CD4-positive, alpha-beta T cell (primary cell): ENCODE measurements at regions not wholly inside any gene's neighbourhood (a gene's known extent, or its start where the extent isn't known, plus 50 kb on each side); places are given as distances from the start of the nearest gene placed in this dataset.

Experiments
- ATAC-seq: fragments of 200-7000 bp; cut with Tn5 transposase; one replicate; pipeline ENCODE4 v1.10.0; 2022; ENCODE audit warnings: mild to moderate bottlenecking; ENCODE audit not compliant: poor library complexity
- CTCF ChIA-PET: fragments of 350-600 bp; sonication (Branson Sonifier 250); formaldehyde crosslinking; loops from one replicate; lab custom pipeline; 2021; ENCODE audit warnings: antibody characterized with exemption, inconsistent platforms; lab: Charles Lee
- POLR2A ChIA-PET: fragments of 350-600 bp; sonication (Branson Sonifier 250); formaldehyde crosslinking; loops from one replicate; lab custom pipeline; 2021; ENCODE audit warnings: antibody characterized with exemption, inconsistent platforms; lab: Charles Lee
- DNase-seq, 14 experiments: peaks; one replicate each; pipeline ENCODE4 v3.0.0-alpha.2; 2013 to 2020; ENCODE audit warnings: mixed read lengths in 2 of 14
- H3K27ac ChIP-seq, 2 donors: one replicate each; pipeline versions ENCODE4 v1.5.1 to v1.7.0; 2013; ENCODE audit warnings: low read length in 2 of 2, low read depth in 1 of 2, mild to moderate bottlenecking in 1 of 2
- H3K27me3 ChIP-seq, 2 experiments: 1 replicate in 1 of 2; 2 replicates in 1 of 2; pipeline versions ENCODE4 v1.6.1 to v1.7.0; 2013; ENCODE audit warnings: low read length in 2 of 2, control low read depth in 1 of 2, mild to moderate bottlenecking in 1 of 2, moderate library complexity in 1 of 2; ENCODE audit not compliant: insufficient read depth in 2 of 2, control insufficient read depth in 1 of 2
- H3K36me3 ChIP-seq: one replicate; pipeline ENCODE4 v1.6.1; 2013; ENCODE audit warnings: low read length, control low read depth; ENCODE audit not compliant: insufficient read depth
- H3K4me1 ChIP-seq: one replicate; pipeline ENCODE4 v1.6.1; 2013; ENCODE audit warnings: low read length, control low read depth; ENCODE audit not compliant: insufficient read depth
- H3K4me3 ChIP-seq: one replicate; pipeline ENCODE4 v1.5.1; 2013; ENCODE audit warnings: mild to moderate bottlenecking, low read length, moderate library complexity
- H3K9me3 ChIP-seq, 2 experiments: 1 replicate in 1 of 2; 2 replicates in 1 of 2; pipeline versions ENCODE4 v1.6.1 to v1.7.0; 2013; ENCODE audit warnings: low read length in 2 of 2, mild to moderate bottlenecking in 2 of 2, control low read depth in 1 of 2, moderate library complexity in 1 of 2; ENCODE audit not compliant: control insufficient read depth in 1 of 2, insufficient read depth in 1 of 2
- H3K27ac Mint-ChIP-seq: one replicate; pipeline ENCODE4 v1.8.0; 2020; ENCODE audit warnings: mixed read lengths
- H3K27me3 Mint-ChIP-seq: one replicate; pipeline ENCODE4 v1.8.0; 2021; ENCODE audit warnings: mixed read lengths
- H3K36me3 Mint-ChIP-seq: one replicate; pipeline ENCODE4 v1.8.0; 2021; ENCODE audit warnings: low read depth, mixed read lengths
- H3K4me1 Mint-ChIP-seq: one replicate; pipeline ENCODE4 v1.8.0; 2021; ENCODE audit warnings: low read depth, mixed read lengths
- H3K4me3 Mint-ChIP-seq: one replicate; pipeline ENCODE4 v1.8.0; 2020; ENCODE audit warnings: mild to moderate bottlenecking, mixed read lengths
- H3K9me3 Mint-ChIP-seq: one replicate; pipeline ENCODE4 v1.8.0; 2020; ENCODE audit warnings: mixed read lengths
- intact Hi-C, 2 experiments: fragments of 100-400 bp; cut with DNase I in 1 of 2; cut with micrococcal nuclease in 1 of 2; formaldehyde crosslinking; loops; one replicate each; pipeline versions ENCODE4 v1.15.1 to v1.9.0; 2023 to 2025; cut with DNase I, micrococcal nuclease
- TF ChIP-seq, protein P1 (sequence below): fragments of 200-600 bp; IDR thresholded peaks from one replicate; pipeline ENCODE4 v1.8.0; 2022; ENCODE audit warnings: antibody characterized with exemption, mild to moderate bottlenecking

GRCh38 chr14:44287858-44288257, 219.2 kb downstream of the FSCB start:
- Mint-ChIP-seq H3K4me1 (no peaks in the 10 kb centered on the region), H3K27me3 (no peaks in the 10 kb centered on the region), H3K4me3 (no peak overlapping the region), H3K36me3 (no peaks in the 10 kb centered on the region), H3K9me3 (no peaks in the 10 kb centered on the region), H3K27ac (no peak overlapping the region)
- ChIA-PET CTCF (no interaction called here), POLR2A (no interaction called here)
- no peaks in the 10 kb centered on the region for H3K9me3 ChIP-seq
- TF ChIP-seq, protein P1, sequence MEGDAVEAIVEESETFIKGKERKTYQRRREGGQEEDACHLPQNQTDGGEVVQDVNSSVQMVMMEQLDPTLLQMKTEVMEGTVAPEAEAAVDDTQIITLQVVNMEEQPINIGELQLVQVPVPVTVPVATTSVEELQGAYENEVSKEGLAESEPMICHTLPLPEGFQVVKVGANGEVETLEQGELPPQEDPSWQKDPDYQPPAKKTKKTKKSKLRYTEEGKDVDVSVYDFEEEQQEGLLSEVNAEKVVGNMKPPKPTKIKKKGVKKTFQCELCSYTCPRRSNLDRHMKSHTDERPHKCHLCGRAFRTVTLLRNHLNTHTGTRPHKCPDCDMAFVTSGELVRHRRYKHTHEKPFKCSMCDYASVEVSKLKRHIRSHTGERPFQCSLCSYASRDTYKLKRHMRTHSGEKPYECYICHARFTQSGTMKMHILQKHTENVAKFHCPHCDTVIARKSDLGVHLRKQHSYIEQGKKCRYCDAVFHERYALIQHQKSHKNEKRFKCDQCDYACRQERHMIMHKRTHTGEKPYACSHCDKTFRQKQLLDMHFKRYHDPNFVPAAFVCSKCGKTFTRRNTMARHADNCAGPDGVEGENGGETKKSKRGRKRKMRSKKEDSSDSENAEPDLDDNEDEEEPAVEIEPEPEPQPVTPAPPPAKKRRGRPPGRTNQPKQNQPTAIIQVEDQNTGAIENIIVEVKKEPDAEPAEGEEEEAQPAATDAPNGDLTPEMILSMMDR, result no peak
- no peak overlapping the region for H3K27ac ChIP-seq
- DNase-seq, result no peak
- intact Hi-C loops, result no loop called here
- no peaks in the 10 kb centered on the region for H3K4me1 ChIP-seq
- no peak for ATAC-seq
- H3K36me3 ChIP-seq, result no peaks in the 10 kb centered on the region
- no peaks in the 10 kb centered on the region for H3K27me3 ChIP-seq
- no peak overlapping the region for H3K4me3 ChIP-seq

DNA sequence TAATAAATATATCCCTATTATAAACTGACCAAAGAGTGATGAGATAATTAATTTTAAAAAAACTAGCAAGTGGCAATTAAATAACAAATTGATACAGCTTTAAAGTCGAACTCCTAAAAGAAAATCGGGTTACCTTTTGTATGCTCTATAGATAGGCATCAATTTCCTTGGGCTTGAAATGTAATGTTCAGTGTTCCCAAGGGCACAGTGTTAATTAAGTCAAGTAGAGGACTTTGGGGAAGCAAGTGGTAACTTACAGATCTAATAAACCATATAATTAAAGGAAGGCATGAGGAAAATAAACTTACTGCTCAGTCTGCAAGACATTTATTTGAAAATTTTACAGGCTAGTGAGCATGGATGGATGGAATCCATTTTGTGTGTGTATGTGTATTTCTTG, 220.9 kb downstream of the FSCB start:
- Mint-ChIP-seq H3K36me3 (no peaks in the 10 kb centered on the region), H3K9me3 (no peaks in the 10 kb centered on the region), H3K4me3 (no peak overlapping the region), H3K27me3 (no peaks in the 10 kb centered on the region), H3K27ac (no peak overlapping the region), H3K4me1 (no peaks in the 10 kb centered on the region)
- H3K27me3 ChIP-seq, result no peaks in the 10 kb centered on the region
- DNase-seq, result no peak
- intact Hi-C loops, result no loop called here
- H3K4me3 ChIP-seq, result no peak overlapping the region
- no peaks in the 10 kb centered on the region for H3K4me1 ChIP-seq
- H3K9me3 ChIP-seq, result no peaks in the 10 kb centered on the region
- POLR2A ChIA-PET, result no interaction called here
- CTCF ChIA-PET, result no interaction called here
- no peak for ATAC-seq
- TF ChIP-seq, protein P1, result no peak
- no peak overlapping the region for H3K27ac ChIP-seq
- H3K36me3 ChIP-seq, result no peaks in the 10 kb centered on the region

DNA sequence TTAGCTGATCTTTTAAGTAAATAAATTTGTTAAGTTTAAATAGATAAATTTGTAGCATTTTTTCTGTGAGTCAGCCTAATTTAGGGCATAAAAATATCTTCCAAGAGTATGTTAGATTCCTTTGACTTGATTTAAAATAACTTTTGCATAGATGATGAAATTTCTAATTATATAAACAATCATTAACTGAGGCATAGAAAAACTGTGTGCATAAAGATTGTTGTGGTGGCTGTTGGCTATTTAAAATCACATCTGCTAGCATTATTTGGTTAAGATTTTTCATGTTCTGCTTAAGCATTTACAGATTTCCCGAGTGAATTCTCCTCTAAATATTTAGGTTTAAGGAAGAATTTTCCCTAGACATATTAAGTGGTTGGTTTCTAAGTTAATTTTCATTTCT, 223.2 kb downstream of the FSCB start:
- ChIA-PET CTCF (no interaction called here), POLR2A (no interaction called here)
- no peaks in the 10 kb centered on the region for H3K27me3 ChIP-seq
- no peaks in the 10 kb centered on the region for H3K27me3 Mint-ChIP-seq
- no peaks in the 10 kb centered on the region for H3K4me1 ChIP-seq
- H3K36me3 Mint-ChIP-seq, result no peaks in the 10 kb centered on the region
- H3K4me3 Mint-ChIP-seq, result no peak overlapping the region
- intact Hi-C loops, result no loop called here
- H3K27ac Mint-ChIP-seq, result no peak overlapping the region
- TF ChIP-seq, protein P1, result no peak
- H3K4me1 Mint-ChIP-seq, result no peaks in the 10 kb centered on the region
- H3K9me3 Mint-ChIP-seq, result no peaks in the 10 kb centered on the region
- no peak for DNase-seq
- no peak overlapping the region for H3K4me3 ChIP-seq
- no peaks in the 10 kb centered on the region for H3K9me3 ChIP-seq
- ATAC-seq, result no peak
- no peaks in the 10 kb centered on the region for H3K36me3 ChIP-seq
- no peak overlapping the region for H3K27ac ChIP-seq
